KG1 (cell line): ENCODE measurements at regions not wholly inside any gene's neighbourhood (a gene's known extent, or its start where the extent isn't known, plus 50 kb on each side); places are given as distances from the start of the nearest gene placed in this dataset.

Experiments used
- DNase-seq: peaks from one replicate; lab custom pipeline; 2025; lab: John Stamatoyannopoulos, UW

DNA sequence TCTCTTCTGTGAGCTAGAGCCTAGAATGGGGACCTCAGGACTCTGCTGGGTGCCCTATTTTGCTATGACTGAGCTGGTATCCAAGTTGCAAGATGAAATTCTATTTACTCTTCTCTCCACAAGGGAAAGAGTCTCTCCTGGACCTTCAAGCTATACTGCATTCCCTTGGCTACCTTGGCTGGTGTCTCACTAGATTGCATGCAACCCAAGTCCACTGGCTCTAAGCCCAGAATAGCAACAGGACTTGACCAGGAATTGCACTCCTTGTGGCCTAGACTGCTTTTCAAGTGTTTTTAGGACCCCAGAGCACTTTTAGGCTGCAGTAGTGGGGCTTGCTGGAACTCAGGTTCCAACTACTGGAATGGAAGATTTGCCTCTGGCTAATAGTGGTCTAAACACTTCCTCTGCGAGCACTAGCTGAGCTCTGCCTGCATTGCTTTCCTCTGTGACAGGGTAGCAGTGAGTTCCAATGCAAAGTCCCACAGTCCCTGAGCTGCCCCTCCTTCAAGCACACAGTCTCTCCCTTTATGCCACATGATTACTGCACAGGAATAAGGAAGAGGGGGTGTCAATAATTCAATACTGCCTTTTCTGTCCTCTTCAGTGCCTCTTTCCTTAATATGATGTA, 1009.1 kb upstream of the FLRT2 start:
- no peak for DNase-seq

- DNase-seq = no peak
Observed at GRCh38 chr14:84523746-84524145, 1006.2 kb upstream of the FLRT2 start.

DNA sequence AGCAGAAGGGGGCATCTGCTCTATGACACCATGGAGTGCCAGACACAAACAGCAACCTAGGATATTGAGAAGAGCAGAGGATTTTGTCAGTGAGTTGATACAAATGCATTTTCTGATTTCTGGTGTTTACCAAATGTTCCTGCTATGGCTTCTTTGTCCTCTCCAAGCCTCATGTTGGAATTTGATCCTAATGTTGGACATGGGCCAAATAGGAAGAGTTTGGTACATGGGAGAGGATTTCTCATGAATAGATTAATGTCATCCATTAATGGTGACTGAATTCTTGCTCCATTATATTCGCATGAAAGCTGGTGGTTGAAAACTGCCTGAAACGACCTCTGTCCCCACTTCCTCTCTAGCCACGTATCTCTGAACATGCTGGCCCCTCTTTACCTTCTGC, 1002.2 kb upstream of the FLRT2 start:
- no peak for DNase-seq

GRCh38 chr14:84532016-84532415, 997.9 kb upstream of the FLRT2 start:
- DNase-seq = no peak

- DNase-seq = no peak
Observed at GRCh38 chr14:84533181-84533725, 996.7 kb upstream of the FLRT2 start.

DNA sequence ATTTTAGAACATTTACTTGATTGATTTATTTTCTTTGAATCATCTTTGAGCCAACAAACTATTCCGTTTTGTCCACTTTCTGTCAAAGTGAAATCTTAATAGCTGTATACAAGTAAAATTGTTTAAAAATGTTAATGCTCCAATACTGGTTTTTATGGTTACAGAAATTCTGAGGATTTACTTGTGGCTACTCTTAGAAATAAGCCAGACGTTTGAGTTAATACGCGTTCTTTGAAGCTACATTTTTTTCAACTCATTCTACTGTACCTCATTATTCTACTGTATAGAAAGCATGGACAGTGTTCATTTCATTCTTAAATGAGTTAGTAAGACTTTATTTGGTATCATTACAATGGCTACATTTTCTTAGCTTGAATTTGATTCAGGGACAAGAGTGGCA, 996.2 kb upstream of the FLRT2 start:
- DNase-seq = no peak

GRCh38 chr14:84535484-84535883, 994.5 kb upstream of the FLRT2 start:
- no peak for DNase-seq

DNA sequence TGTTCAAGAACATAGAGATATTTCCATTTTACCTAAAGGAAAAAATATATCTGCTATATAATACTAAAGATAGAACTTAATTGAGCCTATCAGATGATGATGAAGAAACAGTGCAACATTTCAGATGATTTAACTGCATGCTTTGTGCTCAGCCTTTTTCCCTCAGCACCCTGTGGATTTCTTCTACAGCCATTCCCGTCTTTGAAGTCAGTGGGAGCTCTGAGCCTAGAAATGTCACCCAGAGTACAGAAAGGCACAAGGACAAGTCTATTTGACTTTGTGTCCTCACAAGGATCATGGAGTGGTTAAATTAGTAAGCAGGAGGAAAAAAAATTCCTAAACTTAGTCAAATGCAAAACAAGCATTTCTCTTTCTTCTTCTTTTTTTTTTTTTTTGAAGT, 994.0 kb upstream of the FLRT2 start:
- DNase-seq = no peak

DNA sequence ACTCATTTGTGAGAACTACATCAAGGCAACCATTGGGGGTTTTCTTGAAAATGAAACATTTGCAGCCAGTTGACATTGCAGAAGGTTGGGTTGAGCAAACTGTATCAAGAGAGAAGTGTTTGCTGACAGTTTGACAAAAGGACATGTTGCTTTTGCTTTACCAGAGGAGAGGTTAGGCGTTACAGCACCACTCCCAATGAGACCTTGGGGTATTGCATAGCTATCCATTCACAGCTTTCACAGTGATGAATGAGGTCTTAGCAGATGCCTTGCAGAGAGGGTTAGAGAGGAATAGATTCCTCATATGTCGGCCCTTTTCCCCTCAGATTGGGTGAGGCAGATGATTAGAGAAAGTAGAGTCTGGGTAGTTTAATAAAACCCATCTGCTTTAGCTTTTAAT, 988.9 kb upstream of the FLRT2 start:
- DNase-seq = no peak

GRCh38 chr14:84543859-84544258, 986.1 kb upstream of the FLRT2 start:
- DNase-seq = no peak

DNA sequence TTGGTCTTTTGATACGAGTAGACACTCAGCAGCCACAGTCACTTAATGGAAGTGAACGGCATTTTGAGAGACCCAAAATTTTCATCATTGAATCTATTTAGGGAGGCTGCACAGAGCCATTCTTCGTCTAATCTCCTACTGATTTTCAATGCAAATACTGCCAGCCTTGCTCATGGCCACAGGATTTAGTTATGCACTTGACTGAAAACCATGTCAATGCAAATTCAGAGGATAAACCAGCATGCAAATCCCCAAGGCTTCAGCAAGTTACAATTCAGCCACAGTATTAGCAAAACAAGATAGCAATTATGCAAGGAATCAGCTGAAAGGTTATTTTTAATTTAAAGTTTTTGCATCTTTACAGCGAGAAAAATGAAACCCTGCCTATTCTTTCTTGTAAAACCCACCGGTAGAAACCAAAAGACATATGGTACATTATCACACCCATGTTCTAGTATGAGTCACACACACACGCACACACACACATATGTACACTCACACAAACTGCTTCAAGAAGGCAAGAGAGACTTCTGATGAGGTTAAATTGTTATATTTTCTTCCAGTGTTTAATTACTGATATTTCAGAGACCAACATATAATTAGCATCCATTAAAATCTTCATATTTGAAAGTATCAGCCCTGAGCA, 985.3 kb upstream of the FLRT2 start:
- DNase-seq = no peak

DNA sequence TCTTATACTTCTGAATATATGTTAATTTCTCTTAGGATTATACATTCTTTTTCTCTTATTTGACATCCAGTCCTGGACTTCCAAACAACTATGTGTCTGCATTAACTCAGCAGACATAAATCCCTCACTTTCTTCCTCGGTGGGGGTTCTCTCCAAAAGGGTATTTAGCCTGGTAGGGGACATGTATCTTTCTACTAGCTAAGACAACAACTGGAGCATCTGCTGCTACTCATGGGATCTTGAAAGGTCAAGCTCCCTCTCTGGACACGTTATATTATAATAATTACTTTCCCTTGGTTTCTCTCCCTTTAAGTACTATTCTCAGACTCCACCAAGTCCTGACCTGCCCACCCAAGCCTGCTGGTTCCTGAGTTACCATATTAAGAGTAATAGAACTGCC, 983.7 kb upstream of the FLRT2 start:
- no peak for DNase-seq

DNA sequence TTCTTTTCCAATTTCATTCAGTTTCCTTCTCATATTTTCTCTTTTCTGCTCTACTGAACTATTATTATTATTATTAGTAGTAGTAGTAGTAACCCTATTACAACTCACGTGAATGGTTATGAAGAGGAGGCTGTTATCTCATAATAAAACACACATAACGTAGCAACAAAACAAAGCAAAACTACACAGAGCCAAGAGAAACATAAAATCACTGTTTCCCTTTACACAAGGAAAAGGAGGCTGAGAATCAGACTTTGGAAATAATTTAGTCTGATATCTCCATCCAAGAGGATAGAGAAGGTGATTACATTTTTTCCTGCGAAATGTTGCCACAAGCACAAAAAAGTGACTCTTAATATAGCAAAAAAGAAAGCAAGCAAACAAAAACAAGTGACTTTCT, 975.8 kb upstream of the FLRT2 start:
- no peak for DNase-seq

DNA sequence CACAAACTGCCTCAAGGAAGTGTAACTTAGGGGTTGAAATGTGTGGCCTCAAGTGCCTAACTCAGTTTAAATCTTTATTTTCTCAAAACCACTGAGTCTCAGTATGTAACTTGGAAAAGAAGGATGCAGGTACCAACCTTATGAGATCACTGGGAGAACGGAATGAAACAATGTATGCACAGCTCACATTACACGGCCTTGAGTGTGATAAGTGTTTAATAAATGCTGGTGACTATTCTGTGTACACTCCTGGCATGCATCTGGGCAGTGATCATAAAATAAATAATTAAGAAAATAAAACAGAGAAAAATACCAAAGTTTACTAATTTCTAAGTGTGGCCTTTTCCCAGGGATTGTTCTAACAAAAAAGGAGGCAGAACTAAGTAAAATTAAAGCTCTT, 974.5 kb upstream of the FLRT2 start:
- no peak for DNase-seq

DNA sequence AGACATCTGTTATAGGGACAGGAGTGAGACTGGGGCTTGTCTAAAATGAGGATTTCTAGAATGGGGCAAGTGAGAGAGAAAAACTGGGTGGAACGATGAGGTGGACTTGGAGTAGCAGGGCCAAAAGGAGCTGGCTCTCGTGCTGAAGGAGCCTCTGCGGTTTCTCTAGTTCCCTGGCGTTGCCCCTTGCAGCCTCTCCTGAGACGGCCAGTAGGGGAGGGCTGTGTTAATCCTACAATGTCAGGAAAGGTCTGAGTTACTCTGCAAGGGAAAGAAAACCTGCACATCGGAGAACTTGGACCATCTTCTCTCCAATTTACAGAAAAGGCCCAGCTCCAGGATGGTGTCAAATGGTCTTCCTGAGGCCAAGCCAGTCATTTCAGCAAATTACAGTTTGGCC, 963.8 kb upstream of the FLRT2 start:
- no peak for DNase-seq

GRCh38 chr14:84575681-84576080, 954.3 kb upstream of the FLRT2 start:
- no peak for DNase-seq

DNA sequence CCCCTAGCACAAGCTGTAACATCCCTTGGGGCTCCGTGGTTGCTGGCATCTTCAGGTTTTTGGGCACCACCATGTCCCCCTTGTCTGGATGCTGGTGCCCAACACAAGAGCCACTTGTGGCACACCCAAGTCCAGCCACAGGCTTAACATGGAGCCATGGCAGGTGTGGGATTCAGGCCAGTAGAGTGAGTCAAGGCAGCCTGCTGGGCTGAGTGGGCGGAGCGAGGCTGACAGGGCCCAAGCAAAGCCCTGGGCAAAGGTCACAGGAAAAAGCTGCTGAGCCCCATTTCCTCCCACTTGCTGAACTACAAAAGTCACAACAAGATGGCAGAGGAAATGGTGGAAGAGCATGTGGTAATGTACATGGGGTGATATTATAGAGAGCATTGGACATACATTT, 950.7 kb upstream of the FLRT2 start:
- DNase-seq = no peak

- DNase-seq = no peak
Observed at GRCh38 chr14:84581041-84581440, 948.9 kb upstream of the FLRT2 start.

DNA sequence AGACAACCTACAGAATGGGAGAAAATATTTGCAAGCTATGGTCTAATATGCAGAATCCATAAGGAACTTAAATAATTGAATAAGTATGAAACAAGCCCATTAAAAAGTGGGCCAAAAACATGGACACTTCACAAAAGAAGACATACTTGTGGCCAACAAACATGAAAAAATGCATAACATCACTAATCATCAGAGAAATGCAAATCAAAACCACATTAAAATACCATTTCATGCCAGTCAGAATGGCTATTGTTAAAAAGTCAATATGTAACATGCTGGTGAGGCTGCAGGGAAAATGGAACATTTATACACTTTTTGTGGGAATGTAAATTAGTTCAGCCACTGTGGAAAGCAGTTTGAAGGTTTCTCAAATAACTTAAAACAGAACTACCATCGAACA, 945.4 kb upstream of the FLRT2 start:
- DNase-seq = no peak

DNA sequence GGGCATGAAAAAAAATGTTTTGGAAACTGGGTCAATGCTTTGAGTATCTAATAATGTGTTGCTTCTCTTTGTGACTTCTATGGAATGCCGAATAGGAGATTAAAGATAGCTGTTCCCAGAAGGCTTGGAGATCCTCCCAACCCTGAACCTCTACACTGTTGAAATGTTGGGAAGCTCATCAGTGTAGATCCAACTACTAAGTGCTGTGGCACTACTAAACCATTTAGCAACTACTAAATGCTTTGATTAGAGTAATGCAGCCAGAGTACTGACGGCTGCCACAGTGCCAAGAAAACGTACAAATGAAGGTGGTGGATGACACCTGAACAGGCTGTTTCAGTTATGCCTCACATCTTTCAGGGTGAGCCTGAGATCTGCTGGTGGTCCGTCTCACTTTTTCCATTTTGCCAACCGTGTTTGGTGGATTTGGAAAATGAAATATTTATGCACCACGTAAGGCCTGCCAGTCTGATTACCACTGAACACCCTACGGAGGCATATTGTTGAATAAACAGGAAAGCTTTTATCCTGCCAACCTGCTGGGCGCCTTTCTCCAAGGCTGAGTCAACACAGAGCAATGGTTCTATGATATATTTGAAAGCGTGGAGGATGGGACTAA, 938.0 kb upstream of the FLRT2 start:
- no peak for DNase-seq

DNA sequence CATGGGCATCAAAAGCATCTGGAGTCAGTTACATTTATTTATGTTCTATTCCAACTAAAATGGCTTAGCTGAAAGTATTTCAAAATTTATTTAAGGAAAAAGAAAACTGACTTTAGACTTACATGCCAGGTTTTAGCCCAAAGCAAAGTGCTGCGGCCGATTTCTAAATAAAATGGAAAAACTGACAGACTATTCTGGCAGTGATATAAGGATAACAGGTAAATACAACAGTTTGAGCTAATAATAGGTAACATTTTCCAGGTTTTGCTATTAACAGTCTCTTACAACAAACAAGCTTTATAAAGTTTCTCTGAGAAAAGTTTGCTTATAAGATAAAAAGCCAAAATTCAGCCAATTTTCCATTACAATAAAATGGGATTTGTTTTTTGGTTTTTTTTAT, 937.2 kb upstream of the FLRT2 start:
- no peak for DNase-seq

GRCh38 chr14:84610086-84610485, 919.9 kb upstream of the FLRT2 start:
- DNase-seq = no peak

DNA sequence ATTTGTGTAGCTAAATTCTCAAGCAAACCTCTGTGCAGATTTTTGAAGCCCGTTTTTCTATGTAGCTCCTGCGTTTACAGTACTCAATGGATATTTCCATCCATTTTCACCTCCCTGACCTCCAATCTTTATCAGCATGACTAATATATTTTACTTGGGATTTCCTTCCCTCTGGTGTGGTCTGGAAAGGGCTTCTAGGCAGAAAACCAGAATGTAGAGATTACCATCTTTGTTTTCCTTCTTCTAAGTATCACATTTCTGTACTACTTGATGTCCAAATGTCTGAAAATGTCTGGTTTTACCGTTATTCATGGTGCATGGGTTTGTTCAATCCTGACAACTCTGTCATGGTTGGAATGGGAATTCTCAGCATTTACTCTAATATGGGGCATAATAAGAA, 907.6 kb upstream of the FLRT2 start:
- DNase-seq = no peak

- DNase-seq = no peak
Observed at GRCh38 chr14:84643446-84643845, 886.5 kb upstream of the FLRT2 start.
